ENCODE measurements at regions not wholly inside any gene's neighbourhood (a gene's known extent, or its start where the extent isn't known, plus 50 kb on each side); places are given as distances from the start of the nearest gene placed in this dataset.

GRCh38 chr22:34454598-34454997, 534.3 kb upstream of the LARGE1 start:
- no peak for DNase-seq

GRCh38 chr22:34462795-34463194, 542.5 kb upstream of the LARGE1 start:
- DNase-seq, result no peak

GRCh38 chr22:34475886-34476285, 555.6 kb upstream of the LARGE1 start:
- DNase-seq, result no peak

GRCh38 chr22:34476762-34477161, 556.5 kb upstream of the LARGE1 start:
- no peak for DNase-seq

- DNase-seq, result no peak
These were observed 560.8 kb upstream of the LARGE1 start for GRCh38 chr22:34481090-34481489.

GRCh38 chr22:34486381-34486780, 566.1 kb upstream of the LARGE1 start:
- DNase-seq, result no peak

- DNase-seq, result no peak
These were observed 569.6 kb upstream of the LARGE1 start for GRCh38 chr22:34489861-34490260.

GRCh38 chr22:34490886-34491285, 570.6 kb upstream of the LARGE1 start:
- no peak for DNase-seq

GRCh38 chr22:34493486-34493885, 572.5 kb upstream of the ISX start:
- no peak for DNase-seq

GRCh38 chr22:34501366-34501965, 564.5 kb upstream of the ISX start:
- no peak for DNase-seq

GRCh38 chr22:34502821-34503220, 563.1 kb upstream of the ISX start:
- no peak for DNase-seq

- no peak for DNase-seq
These were observed 557.2 kb upstream of the ISX start for GRCh38 chr22:34508797-34509196.

GRCh38 chr22:34526681-34527080, 539.3 kb upstream of the ISX start:
- DNase-seq, result no peak

- DNase-seq, result no peak
These were observed 531.9 kb upstream of the ISX start for GRCh38 chr22:34534101-34534500.

- no peak for DNase-seq
These were observed 498.6 kb upstream of the ISX start for GRCh38 chr22:34567367-34567766.

GRCh38 chr22:34570408-34570807, 495.6 kb upstream of the ISX start:
- DNase-seq, result no peak

GRCh38 chr22:34579519-34579918, 486.4 kb upstream of the ISX start:
- DNase-seq, result no peak

GRCh38 chr22:34587357-34588356, 478.3 kb upstream of the ISX start:
- DNase-seq, result no peak

- no peak for DNase-seq
These were observed 476.9 kb upstream of the ISX start for GRCh38 chr22:34588871-34589545.

GRCh38 chr22:34592123-34592740, 473.7 kb upstream of the ISX start:
- DNase-seq, result no peak

GRCh38 chr22:34599567-34599966, 466.4 kb upstream of the ISX start:
- DNase-seq, result no peak

- no peak for DNase-seq
These were observed 461.6 kb upstream of the ISX start for GRCh38 chr22:34604312-34604711.

GRCh38 chr22:34608106-34608505, 457.9 kb upstream of the ISX start:
- no peak for DNase-seq

Measured in NCI-H187 (cell line).